ENCODE measurements at regions not wholly inside any gene's neighbourhood (a gene's known extent, or its start where the extent isn't known, plus 50 kb on each side); places are given as distances from the start of the nearest gene placed in this dataset.
A peak's percentile ranks its signal among the peaks of the same experiment; 100 is the strongest.

DNA sequence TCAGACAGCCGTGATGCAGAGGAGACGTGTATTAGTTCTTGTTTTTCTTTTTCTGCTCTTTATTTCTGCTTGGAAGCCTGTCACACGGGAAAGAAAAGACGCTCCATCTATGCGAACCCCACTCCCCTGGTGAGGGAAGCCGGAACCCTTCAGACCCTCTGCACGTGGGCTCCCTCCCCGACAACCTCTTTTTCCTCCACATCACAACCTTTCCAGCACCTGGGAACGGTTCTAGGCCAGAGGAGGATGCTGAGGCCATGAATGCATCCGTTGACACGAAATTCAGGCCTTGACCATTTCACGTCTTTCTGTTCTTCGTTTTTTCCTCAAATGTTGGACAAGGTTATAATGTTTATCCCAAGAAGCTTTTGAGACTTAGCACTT is 85.3 kb upstream of the WNT7B start:
- Histone ChIP-seq H3K4me3 (ENCODE audit: low read length in 2 of 2) (no peak overlapping the region), H3K27me3 (ENCODE audit: control insufficient read depth in 1 of 2, insufficient read depth in 2 of 2, low read length in 2 of 2) (no peaks in the 10 kb centered on the region), H3K9me3 (ENCODE audit: control insufficient read depth in 2 of 2, low read length in 2 of 2) (no peaks in the 10 kb centered on the region), H3K9ac (ENCODE audit: low read length in 2 of 2) (peak overlapping the region in 1 of 2 donors; percentile 21), H3K4me1 (ENCODE audit: control insufficient read depth, insufficient read depth, low read length) (peaks cover 63% of the 10 kb centered on the region), H3K36me3 (ENCODE audit: control insufficient read depth in 2 of 2, insufficient read depth in 2 of 2, low read length in 2 of 2) (no peaks in the 10 kb centered on the region), H3K27ac (ENCODE audit: low read length) (peak overlapping the region; percentile 99)

DNA sequence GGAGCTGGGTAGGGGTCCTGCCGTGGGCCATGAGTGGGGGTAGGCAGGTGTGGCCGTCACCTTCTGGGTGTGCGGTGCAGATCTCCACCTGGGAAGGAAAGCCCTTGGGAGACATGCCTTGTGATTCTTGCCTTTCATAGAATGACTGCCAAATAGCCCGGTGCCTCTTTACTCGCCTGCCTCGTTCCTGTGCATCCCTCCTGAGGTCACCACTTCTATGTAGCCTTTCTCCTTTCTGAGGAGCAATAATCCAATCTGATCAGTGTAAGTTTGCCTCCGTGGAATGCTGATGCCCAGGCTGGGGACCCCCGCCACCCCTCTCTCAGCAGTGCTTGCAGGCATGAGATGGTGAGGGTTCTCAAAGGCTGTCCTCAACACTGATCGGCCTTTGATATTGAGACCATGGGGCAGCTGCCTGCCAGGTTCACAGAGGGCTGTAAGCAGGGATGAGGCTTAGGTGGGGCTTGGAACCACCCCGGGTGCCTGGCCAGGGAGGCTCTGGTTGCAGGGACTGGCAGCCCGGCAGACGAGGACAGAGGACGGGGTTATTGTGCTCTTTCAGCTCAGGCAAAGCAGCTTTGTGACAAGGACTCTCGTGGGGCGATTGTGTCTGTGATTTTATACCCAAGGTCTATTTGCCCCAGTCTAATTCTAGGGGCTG is 86.1 kb upstream of the WNT7B start:
- Histone ChIP-seq H3K9ac (ENCODE audit: low read length in 2 of 2) (peak overlapping the region; percentile 42 to 95), H3K27me3 (ENCODE audit: control insufficient read depth in 1 of 2, insufficient read depth in 2 of 2, low read length in 2 of 2) (no peaks in the 10 kb centered on the region), H3K9me3 (ENCODE audit: control insufficient read depth in 2 of 2, low read length in 2 of 2) (no peaks in the 10 kb centered on the region), H3K27ac (ENCODE audit: low read length) (peak overlapping the region; percentile 99), H3K4me3 (ENCODE audit: low read length in 2 of 2) (peak overlapping the region in 1 of 2 donors; percentile 69), H3K36me3 (ENCODE audit: control insufficient read depth in 2 of 2, insufficient read depth in 2 of 2, low read length in 2 of 2) (no peaks in the 10 kb centered on the region), H3K4me1 (ENCODE audit: control insufficient read depth, insufficient read depth, low read length) (peaks cover 63% of the 10 kb centered on the region)

DNA sequence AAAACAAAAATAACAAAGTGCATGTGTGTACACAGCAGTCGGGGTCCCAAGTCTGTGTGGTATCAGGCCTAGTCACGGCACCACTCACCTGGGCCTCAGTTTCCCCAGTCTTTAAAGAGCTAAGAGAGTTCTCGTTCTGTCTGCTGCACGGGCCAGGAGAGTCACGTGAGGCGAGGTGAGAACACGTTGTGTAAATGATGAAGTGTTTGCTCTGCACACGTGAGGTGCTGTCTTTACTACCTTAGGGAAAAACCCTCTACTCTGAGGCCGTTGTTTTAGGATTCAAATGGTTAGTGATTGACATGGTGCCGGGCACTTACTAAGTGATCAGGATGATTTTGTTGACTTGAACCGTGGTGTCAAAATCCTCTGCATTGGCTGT is 86.5 kb upstream of the PPARA start:
- no peaks in the 10 kb centered on the region for H3K9me3 ChIP-seq (ENCODE audit: control insufficient read depth in 2 of 2, low read length in 2 of 2)
- H3K27ac ChIP-seq (ENCODE audit: low read length), result peak overlapping the region; percentile 99
- H3K9ac ChIP-seq (ENCODE audit: low read length in 2 of 2), result peak overlapping the region; percentile 74 to 95
- H3K36me3 ChIP-seq (ENCODE audit: control insufficient read depth in 2 of 2, insufficient read depth in 2 of 2, low read length in 2 of 2), result no peaks in the 10 kb centered on the region
- no peaks in the 10 kb centered on the region for H3K27me3 ChIP-seq (ENCODE audit: control insufficient read depth in 1 of 2, insufficient read depth in 2 of 2, low read length in 2 of 2)
- H3K4me1 ChIP-seq (ENCODE audit: control insufficient read depth, insufficient read depth, low read length), result peaks cover 63% of the 10 kb centered on the region
- peak overlapping the region; percentile 5 to 69 for H3K4me3 ChIP-seq (ENCODE audit: low read length in 2 of 2)

DNA sequence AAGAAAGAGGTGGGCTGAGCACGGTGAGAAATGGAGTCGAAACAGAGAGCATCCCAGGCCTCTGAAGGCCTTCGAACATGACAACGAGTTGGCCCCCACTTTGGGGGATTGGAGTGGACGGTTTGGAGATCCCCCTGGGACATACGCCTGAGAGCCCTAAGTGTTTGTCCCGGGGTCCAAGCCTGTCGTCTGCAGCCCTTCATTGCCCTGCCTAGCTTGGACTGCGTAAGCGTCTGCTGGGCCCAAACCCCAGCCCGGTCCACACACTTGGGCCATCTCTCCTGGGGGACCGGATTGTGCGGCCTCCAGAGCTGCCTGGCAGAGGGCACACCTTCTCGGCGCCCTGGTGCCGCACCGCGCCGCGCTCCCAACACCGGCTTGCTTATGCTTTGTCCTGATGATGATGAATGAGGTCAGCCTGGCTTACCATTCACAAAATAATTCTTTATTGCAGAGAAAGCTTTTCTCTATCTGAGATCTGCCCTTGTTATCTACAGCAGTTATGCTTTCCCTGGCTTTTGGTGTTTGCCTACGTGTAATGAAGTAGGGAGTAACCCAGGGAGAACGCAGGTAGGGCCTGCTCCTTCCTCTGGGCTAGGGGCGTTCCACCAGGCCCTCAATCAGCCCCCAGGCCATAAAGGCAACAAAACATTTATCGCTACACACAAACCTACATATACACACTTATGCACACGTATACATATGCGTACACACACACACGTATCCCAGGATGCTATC is 85.9 kb upstream of the PPARA start:
- Histone ChIP-seq H3K4me3 (ENCODE audit: low read length in 2 of 2) (peak overlapping the region; percentile 5 to 69), H3K27me3 (ENCODE audit: control insufficient read depth in 1 of 2, insufficient read depth in 2 of 2, low read length in 2 of 2) (no peaks in the 10 kb centered on the region), H3K9me3 (ENCODE audit: control insufficient read depth in 2 of 2, low read length in 2 of 2) (no peaks in the 10 kb centered on the region), H3K9ac (ENCODE audit: low read length in 2 of 2) (peak overlapping the region; percentile 74 to 95), H3K27ac (ENCODE audit: low read length) (peak overlapping the region; percentile 99), H3K36me3 (ENCODE audit: control insufficient read depth in 2 of 2, insufficient read depth in 2 of 2, low read length in 2 of 2) (no peaks in the 10 kb centered on the region), H3K4me1 (ENCODE audit: control insufficient read depth, insufficient read depth, low read length) (peaks cover 64% of the 10 kb centered on the region)

DNA sequence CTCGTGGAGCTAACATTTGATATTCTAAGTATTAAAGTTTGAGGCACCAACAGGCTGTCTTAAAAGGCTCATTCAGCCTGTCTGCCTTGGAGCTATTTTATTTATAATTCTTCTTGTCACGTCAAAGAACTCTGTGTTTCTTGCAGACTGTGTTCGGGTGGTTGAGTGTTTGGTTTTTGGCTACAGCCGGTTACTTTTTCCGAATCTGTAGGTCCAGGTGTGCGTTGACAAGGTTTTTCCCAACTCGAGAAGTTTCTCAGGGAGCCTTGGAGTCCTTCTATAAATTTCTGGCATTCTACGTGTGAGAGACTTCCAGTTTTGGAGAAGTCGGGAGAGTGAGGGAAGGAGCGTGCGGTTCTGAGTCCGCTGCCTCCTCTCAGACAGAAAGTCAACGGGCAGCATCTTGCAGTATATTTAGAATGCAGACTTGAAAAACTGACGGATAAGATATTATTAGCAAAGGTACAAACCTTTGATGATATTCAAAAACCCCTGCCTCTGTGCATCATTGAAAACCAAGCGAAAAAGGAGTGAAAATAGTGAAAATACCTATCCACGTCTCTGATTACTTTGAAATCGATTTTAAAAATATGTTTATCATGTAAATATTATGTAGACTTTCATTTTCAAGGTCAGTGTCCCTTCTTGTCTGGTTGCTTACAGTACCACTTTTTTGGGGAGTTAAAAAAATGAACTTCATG is 85.2 kb upstream of the PPARA start:
- Histone ChIP-seq H3K36me3 (ENCODE audit: control insufficient read depth in 2 of 2, insufficient read depth in 2 of 2, low read length in 2 of 2) (no peaks in the 10 kb centered on the region), H3K9me3 (ENCODE audit: control insufficient read depth in 2 of 2, low read length in 2 of 2) (no peaks in the 10 kb centered on the region), H3K27ac (ENCODE audit: low read length) (peak overlapping the region; percentile 99), H3K4me3 (ENCODE audit: low read length in 2 of 2) (peak overlapping the region; percentile 5 to 69), H3K27me3 (ENCODE audit: control insufficient read depth in 1 of 2, insufficient read depth in 2 of 2, low read length in 2 of 2) (no peaks in the 10 kb centered on the region), H3K4me1 (ENCODE audit: control insufficient read depth, insufficient read depth, low read length) (peaks cover 66% of the 10 kb centered on the region), H3K9ac (ENCODE audit: low read length in 2 of 2) (peak overlapping the region; percentile 74 to 95)

DNA sequence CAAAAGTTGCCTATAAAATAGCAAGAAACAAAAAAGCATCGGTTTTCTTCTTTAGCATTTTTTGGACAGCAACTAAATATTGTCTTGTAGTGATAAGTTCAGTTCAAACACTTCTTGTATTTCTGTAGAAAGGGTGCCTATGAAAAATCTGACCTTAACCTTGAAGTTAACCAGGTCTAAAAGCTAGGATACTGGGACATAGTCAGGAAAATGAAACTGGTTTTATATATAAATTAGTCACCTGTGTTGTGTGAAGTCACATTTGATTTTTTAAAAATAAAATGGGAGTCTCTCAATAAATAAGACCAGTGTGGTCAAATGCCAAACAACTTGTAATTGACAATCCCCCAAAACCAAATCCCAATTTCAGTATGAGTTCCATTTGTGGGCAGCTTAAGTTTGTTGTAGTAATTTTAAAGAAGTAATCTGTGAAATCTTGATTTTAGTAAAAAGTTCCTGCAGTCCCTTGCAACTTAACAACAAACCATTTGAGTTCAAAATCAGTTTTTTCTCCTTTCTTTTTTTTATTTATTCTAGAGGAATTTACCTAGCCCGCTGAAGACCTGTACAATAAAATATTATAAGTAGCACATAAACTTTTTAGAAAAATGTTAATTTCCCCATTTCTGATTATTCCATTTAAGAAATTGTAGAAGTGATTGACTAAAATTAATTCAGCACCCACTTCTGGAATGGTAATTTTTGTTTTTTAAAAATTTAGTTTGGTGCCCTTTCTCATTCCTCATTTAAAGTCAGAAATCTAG is 84.5 kb upstream of the PPARA start:
- Histone ChIP-seq H3K27ac (ENCODE audit: low read length) (peak overlapping the region; percentile 99), H3K4me3 (ENCODE audit: low read length in 2 of 2) (peak overlapping the region; percentile 5 to 69), H3K9ac (ENCODE audit: low read length in 2 of 2) (peak overlapping the region; percentile 82 to 95), H3K36me3 (ENCODE audit: control insufficient read depth in 2 of 2, insufficient read depth in 2 of 2, low read length in 2 of 2) (no peaks in the 10 kb centered on the region), H3K4me1 (ENCODE audit: control insufficient read depth, insufficient read depth, low read length) (peaks cover 66% of the 10 kb centered on the region), H3K9me3 (ENCODE audit: control insufficient read depth in 2 of 2, low read length in 2 of 2) (no peaks in the 10 kb centered on the region), H3K27me3 (ENCODE audit: control insufficient read depth in 1 of 2, insufficient read depth in 2 of 2, low read length in 2 of 2) (no peaks in the 10 kb centered on the region)

DNA sequence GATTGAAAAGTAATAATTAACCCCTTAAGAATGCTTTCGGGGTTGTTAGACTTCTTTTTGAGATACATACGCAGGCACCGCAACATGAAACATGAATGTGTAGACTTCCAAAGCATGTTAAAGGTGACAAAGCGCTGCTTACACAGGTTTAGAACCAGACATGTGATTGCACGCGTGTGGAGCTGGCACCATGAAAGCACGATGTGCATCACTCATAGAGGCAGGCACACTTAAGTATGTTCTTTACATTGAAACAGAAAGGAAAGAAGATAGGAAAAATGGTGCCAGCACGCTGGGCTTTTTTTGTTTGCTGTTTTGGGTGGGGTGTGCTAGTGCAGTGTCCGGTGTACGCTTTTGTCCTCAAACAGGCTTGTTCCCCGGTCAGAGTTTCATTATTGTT is 83.6 kb upstream of the PPARA start:
- Histone ChIP-seq H3K27ac (ENCODE audit: low read length) (peak overlapping the region; percentile 99), H3K4me1 (ENCODE audit: control insufficient read depth, insufficient read depth, low read length) (peaks cover 66% of the 10 kb centered on the region), H3K36me3 (ENCODE audit: control insufficient read depth in 2 of 2, insufficient read depth in 2 of 2, low read length in 2 of 2) (no peaks in the 10 kb centered on the region), H3K9me3 (ENCODE audit: control insufficient read depth in 2 of 2, low read length in 2 of 2) (no peaks in the 10 kb centered on the region), H3K9ac (ENCODE audit: low read length in 2 of 2) (peak overlapping the region; percentile 82 to 95), H3K27me3 (ENCODE audit: control insufficient read depth in 1 of 2, insufficient read depth in 2 of 2, low read length in 2 of 2) (no peaks in the 10 kb centered on the region), H3K4me3 (ENCODE audit: low read length in 2 of 2) (peak overlapping the region; percentile 64 to 72)

DNA sequence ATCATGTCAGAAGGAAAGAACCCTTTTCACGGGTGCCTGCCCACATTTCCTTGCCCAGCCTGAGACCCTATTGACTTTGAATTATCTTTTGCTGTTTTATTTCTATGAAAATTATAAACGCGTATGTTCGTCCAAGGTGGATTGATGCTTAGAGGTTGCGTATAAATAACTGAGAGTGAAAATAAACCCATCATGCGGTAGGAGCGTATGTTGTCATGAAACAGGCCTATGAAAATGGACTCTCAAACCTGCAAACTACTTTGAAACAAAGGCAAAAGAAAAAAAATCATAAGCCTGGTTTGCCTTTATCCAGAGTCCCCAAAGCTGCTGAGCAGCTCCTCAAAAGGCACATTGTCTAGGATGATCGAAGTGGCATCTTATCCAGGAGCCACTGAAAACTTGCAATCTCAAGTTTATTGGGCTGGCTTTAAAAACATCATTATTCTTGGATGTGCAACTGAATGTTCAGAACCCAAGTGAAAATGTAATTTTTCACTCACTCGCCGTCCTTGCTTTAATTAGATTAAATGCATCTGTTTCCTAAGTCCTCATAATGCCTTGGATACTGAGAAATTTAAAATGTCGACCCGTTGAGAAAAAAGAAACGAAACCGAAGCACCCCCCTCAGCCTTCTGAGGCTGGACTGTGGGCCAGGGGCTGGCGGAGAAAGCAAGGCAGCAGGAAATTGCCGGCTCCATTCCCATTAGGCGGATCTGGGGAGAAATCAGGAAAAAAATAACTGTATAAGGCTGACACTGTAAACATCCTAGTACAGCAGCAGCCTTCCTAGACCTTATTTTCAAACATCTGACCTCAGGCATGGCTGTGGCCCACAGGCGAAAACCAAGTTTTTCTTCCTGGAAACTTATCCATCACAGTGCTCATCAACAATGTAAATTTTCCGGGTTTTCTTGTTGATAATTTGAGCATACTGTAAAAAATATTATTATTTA is 82.9 kb upstream of the PPARA start:
- peaks cover 59% of the 10 kb centered on the region for H3K4me1 ChIP-seq (ENCODE audit: control insufficient read depth, insufficient read depth, low read length)
- no peaks in the 10 kb centered on the region for H3K27me3 ChIP-seq (ENCODE audit: control insufficient read depth in 1 of 2, insufficient read depth in 2 of 2, low read length in 2 of 2)
- peak overlapping the region; percentile 99 for H3K27ac ChIP-seq (ENCODE audit: low read length)
- peak overlapping the region; percentile 64 to 72 for H3K4me3 ChIP-seq (ENCODE audit: low read length in 2 of 2)
- no peaks in the 10 kb centered on the region for H3K9me3 ChIP-seq (ENCODE audit: control insufficient read depth in 2 of 2, low read length in 2 of 2)
- no peaks in the 10 kb centered on the region for H3K36me3 ChIP-seq (ENCODE audit: control insufficient read depth in 2 of 2, insufficient read depth in 2 of 2, low read length in 2 of 2)
- peak overlapping the region; percentile 82 to 95 for H3K9ac ChIP-seq (ENCODE audit: low read length in 2 of 2)

DNA sequence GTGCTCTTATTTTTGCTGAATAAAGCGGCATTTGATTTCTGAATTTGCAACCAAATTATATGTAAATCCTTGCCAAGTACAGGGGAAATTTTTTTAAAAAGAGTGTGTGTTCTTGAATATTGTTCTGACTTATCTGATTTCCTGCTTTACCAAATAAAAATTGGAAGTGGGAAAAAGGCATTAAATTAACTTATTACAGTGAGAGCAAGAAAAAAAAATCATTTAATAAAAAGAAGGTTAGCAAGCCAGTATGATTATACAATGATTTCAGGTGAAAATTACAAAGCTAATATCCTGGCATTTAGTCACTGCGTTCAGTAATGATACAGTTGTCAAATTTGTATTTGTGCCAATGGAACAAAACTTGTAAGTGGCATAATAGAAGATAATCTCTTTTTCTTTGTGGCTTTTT is 82.1 kb upstream of the PPARA start:
- Histone ChIP-seq H3K27me3 (ENCODE audit: control insufficient read depth in 1 of 2, insufficient read depth in 2 of 2, low read length in 2 of 2) (no peaks in the 10 kb centered on the region), H3K4me1 (ENCODE audit: control insufficient read depth, insufficient read depth, low read length) (peaks cover 51% of the 10 kb centered on the region), H3K36me3 (ENCODE audit: control insufficient read depth in 2 of 2, insufficient read depth in 2 of 2, low read length in 2 of 2) (no peaks in the 10 kb centered on the region), H3K4me3 (ENCODE audit: low read length in 2 of 2) (peak overlapping the region in 1 of 2 donors; percentile 72), H3K27ac (ENCODE audit: low read length) (peak overlapping the region; percentile 99), H3K9ac (ENCODE audit: low read length in 2 of 2) (peak overlapping the region; percentile 82 to 95), H3K9me3 (ENCODE audit: control insufficient read depth in 2 of 2, low read length in 2 of 2) (no peaks in the 10 kb centered on the region)

Measured in stomach smooth muscle (tissue), 2 donors.